ENCODE measurements at regions not wholly inside any gene's neighbourhood (a gene's known extent, or its start where the extent isn't known, plus 50 kb on each side); places are given as distances from the start of the nearest gene placed in this dataset.
"Not testable (repeated sequence)": the region's sequence is repeated elsewhere in the genome, so short reads cannot be mapped to it uniquely, and the experiment has no call there.

GRCh38 chr11:109480251-109480650 lies 58.3 kb downstream of the C11orf87 start:
- no peak for DNase-seq

DNA sequence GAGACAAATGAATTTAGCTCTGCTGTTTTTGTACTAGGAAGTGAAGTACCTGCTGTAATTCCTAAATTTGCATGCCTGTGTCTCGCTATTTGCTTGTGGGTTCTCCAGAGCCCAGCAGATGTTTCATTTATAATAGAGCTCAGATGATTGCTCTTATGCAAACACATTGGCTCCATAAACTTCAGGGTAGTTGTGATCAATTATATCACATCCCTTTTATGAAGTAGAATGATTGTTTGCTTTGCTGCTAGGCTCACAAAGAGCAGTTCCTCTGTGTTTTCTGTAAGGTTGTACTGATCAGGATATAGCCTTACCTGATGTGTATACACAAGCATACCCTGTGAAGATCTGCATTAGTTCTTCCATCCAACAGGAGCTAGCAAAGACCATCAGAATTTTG lies 64.1 kb downstream of the C11orf87 start:
- DNase-seq, result no peak

GRCh38 chr11:109490953-109491635 lies 69.1 kb downstream of the C11orf87 start:
- DNase-seq, result no peak

DNA sequence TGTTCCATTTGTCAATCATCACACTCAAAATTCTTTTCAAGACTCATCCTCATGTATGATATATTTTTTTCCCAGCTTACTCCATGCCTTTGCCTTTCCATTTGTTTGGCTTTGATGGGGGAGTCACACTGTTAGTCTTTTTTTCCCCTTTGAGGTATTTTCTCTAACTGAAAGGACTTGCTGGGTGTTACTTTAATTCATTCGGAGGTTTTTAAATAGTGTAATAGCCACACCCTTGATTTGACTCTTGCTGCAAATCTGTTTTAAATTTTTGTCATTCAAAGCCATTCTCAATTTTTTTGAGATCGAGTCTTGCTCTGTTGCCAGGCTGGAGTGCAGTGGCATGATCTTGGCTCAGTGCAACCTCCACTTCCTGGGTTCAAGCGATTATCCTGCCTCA lies 84.1 kb downstream of the C11orf87 start:
- DNase-seq, result no peak

DNA sequence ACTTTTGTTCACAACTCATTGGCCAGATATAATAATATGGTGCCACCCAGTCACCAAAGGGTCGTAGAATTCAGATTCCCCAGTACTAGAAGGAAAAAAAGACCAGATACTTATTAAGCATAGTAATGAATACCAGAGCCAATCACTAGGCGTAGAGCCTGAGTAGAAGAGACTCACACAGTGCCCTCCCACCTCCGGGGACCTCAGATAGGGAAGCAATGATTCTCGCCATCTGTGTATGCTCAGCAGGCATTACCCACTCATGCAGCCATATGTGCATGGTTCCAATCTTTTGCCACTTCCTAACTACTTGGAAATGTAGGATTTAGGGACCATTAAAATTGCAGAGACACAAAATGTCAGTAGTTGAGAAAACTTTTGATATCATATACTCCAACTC lies 85.3 kb downstream of the C11orf87 start:
- DNase-seq, result no peak

DNA sequence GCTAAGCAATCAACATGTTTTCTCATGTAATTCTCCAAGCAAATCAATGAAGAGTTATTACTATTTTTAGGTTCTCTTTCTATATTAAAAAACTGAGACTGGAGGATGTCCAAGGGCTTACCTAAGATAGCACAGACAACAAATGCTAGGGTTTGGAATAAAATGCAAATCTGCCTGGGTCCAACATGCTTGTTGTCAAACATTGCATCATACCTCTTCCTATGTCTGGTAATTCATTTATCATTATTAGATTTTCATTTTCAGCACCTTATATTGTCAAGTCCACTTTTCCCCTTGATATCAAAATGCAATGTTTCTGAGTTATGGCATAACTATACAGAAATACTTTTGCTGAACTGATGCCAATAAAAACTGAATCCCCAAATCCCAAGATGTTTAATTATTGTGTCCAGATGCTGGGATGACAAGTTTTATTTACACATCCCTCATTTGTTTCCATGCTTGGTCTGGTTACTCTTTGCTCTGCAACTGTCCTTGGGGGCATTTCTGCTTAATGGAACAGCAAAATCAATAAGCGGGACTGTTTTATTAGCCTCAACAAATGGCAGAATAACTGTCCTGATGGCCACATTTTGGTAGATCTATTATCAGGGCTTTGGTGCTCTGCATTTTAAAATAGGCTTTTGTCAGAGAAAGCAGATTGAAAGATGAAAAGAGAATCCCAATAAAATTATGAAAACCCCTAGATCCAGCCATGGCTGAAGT lies 86.0 kb downstream of the C11orf87 start:
- DNase-seq, result no peak

GRCh38 chr11:109508943-109509342 lies 87.0 kb downstream of the C11orf87 start:
- no peak for DNase-seq

- no peak for DNase-seq
These were observed 88.3 kb downstream of the C11orf87 start for GRCh38 chr11:109510316-109510715.

- no peak for DNase-seq
These were observed 89.6 kb downstream of the C11orf87 start for GRCh38 chr11:109511598-109511997.

GRCh38 chr11:109512249-109512648 lies 90.3 kb downstream of the C11orf87 start:
- no peak for DNase-seq

DNA sequence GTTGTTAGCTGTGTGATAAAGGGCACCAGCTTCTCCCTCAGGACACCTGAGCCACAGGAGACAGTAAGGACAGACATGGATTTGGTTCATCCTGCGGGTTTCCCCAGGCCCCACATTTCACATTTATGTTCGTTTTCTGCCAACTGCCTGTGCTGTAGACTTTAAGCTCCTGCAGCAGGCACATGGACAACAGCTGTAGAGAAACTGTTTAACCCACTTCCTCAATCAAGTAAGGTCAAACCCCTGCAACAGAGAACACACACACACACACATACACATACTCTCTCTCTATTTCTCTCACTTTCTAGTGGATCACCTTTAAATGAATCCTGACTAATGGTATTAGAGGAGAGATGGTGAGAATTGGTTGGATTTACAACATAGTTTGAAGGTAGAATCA lies 90.7 kb downstream of the C11orf87 start:
- no peak for DNase-seq

DNA sequence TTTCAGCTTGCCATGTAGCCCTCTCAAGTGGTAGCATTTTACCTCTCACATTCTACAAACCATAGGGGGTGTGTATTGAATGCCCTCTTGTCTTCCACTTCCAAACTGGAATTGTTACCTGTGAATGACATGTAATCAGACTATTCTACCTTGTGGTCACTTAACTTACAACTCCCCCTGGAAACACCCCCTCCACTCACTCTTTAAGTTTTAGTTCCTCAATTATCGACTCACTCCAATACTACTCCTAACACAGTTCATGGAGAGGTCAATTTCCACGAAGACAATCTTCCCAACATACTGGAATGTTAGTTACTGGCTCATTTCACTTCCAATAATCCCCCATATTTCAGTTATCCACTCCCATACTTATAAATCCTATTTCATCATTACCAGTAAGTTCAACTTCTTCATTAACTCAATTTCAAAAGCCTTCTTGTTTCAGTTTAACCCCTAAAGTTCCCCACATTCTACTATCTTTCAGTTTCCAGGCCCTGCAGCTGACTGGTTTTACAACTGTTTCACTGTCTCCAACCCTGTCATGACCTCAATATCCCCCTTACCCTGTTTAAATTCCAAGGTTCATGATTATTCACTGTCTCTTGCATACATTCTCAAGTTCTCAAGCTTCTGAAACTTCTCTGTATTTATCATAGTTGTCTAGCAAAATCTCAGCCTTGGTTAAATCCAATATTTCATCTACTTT lies 92.5 kb downstream of the C11orf87 start:
- no peak for DNase-seq

- no peak for DNase-seq
These were observed 97.3 kb downstream of the C11orf87 start for GRCh38 chr11:109519253-109519652.

DNA sequence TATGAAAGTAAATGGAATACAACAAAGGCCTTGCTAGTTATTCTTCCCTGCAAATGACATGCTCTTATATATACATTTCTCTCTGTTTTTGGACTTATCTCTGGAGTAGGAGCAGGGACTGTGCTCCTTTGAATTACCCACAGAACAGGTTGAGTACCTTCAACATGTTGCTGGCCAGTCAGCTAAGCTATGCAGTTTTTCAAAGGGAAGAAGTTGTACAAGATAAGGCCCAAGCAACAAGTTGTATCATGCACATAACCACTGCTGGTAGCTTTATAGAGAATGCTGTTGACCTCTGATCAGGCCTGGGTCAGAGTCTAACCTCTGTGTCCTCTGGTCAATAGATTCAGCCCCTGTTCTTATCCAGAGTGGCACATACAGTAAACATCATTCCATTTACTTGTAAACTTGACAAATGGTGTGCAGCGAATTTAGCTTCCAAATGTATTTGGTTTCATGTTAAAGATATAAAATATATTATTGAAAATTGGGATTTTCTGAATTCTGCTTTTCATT lies 99.6 kb downstream of the C11orf87 start:
- no peak for DNase-seq

GRCh38 chr11:109522116-109522755 lies 100.2 kb downstream of the C11orf87 start:
- DNase-seq, result no peak

GRCh38 chr11:109525636-109526035 lies 103.6 kb downstream of the C11orf87 start:
- DNase-seq, result not testable (repeated sequence)

DNA sequence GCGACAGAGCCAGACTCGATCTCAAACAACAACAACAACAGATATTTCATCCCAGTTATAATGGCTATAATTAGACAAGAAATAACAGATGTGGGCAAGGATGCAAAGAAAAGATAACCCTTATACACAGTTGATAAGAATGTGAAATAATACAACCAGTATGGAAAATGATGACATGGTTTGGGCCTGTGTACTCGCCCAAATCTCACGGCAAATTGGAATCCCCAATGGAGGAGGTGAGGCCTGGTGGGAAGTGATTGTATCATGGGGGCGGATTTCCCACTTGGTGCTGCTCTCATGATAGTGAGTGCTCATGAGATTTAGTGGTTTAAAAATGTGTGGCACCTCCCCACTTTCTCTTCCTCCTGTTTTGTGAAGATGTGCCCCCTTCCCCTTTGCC lies 104.1 kb downstream of the C11orf87 start:
- no peak for DNase-seq

DNA sequence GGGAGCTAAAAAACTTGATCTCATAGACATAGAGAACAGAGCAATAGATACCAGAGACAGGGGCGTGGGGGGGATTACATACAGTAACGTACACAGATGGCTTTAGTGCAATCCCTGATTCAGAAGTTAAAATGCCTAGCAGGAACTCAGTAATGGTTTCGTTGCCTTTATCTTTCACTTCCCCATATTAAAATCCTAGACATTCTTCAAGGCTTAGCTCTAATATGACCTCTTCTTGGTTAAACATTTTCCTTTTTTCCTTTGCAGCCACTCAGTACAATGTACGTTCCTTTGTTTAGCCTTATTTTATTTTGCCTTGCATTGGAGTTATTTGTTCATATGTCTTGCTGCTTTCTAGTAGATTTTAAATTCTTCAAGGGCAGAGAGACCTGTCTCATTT lies 104.9 kb downstream of the C11orf87 start:
- DNase-seq, result no peak

DNA sequence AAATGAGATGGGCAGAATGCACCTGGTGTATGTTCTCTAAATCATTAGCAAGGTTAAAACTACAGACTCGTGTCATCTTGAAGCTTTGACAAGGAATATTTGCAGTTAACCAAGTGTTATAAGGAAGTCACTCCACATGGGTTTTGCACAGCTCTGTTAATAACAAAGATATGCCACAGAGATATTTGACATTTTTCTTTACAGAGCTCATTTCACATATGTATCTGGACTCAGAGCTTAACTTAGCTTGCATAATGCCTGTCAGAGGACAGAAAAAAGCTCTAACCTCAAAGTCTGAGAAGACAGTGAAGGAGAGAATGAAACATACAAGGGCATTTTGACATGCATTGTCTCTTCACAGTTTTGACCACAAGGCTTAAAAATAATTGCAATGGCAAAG lies 105.5 kb downstream of the C11orf87 start:
- no peak for DNase-seq

DNA sequence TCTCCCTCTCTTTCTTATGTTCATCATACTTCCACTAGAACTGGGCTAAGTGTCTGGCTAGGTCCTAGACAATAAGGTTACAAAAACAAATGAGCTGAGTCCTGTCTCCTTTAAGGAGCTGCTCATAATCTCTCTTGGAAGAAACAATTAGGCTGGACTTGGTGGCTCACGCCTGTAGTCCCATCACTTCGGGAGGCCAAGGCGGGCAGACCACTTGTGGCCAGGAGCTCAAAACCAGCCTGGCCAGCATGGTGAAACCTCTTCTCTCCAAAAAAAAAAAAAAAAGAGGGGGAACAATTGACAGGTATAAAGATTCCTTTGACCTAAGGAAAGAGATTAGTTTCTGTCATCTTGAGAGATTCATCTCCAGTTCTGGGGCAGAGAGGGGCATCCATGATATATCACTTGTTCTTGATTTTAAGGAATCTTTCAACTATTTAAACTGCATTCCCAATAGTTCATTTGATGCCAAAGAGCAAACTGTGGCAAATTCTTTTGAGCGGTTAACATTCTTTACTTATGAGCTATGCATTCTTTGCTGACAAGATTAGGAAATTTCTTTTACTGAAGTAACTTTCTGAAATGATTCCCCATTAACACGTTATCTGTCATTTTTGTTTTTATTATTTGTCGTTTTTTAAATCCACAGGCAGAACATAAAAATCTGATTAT lies 125.5 kb downstream of the C11orf87 start:
- DNase-seq, result no peak

GRCh38 chr11:109552376-109552775 lies 130.4 kb downstream of the C11orf87 start:
- no peak for DNase-seq

DNA sequence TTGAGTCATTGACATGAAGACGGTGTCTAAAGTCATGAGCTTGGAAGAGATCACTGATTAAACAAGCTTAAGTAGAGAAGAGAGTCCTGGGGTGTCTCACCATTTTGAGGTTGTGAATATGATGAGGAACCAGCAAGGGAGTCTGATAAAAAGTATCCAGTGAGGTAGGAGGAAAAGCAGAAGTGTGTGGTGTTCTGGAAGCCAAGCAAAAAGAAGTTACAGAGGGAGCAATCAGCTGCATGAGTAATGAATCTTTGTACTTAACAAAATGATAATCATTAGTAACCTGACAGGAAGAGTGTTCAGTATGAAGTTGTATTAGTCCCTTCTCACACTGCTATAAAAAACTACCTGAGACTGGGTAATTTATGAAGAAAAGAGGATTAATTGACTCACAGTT lies 131.3 kb downstream of the C11orf87 start:
- DNase-seq, result no peak

- no peak for DNase-seq
These were observed 133.0 kb downstream of the C11orf87 start for GRCh38 chr11:109554951-109555350.
